NCI-H774 (cell line): ENCODE measurements at regions not wholly inside any gene's neighbourhood (a gene's known extent, or its start where the extent isn't known, plus 50 kb on each side); places are given as distances from the start of the nearest gene placed in this dataset.
A peak's percentile ranks its signal among the peaks of the same experiment; 100 is the strongest.

Source experiments
- DNase-seq: peaks from one replicate; lab custom pipeline; 2025; lab: John Stamatoyannopoulos, UW

GRCh38 chr10:131710142-131710861, 190.5 kb upstream of the PPP2R2D start:
- no peak for DNase-seq

GRCh38 chr10:131722121-131722520, 178.7 kb upstream of the PPP2R2D start:
- no peak for DNase-seq

GRCh38 chr10:131722525-131723264, 178.1 kb upstream of the PPP2R2D start:
- no peak for DNase-seq

GRCh38 chr10:131723297-131724168, 177.3 kb upstream of the PPP2R2D start:
- DNase-seq = no peak

GRCh38 chr10:131724169-131724545, 176.7 kb upstream of the PPP2R2D start:
- no peak for DNase-seq

- no peak for DNase-seq
These were observed 175.8 kb upstream of the PPP2R2D start for GRCh38 chr10:131724891-131725580.

GRCh38 chr10:131725581-131726069, 175.2 kb upstream of the PPP2R2D start:
- no peak for DNase-seq

GRCh38 chr10:131726076-131726880, 174.5 kb upstream of the PPP2R2D start:
- DNase-seq = peak; percentile 6

GRCh38 chr10:131726967-131727366, 173.8 kb upstream of the PPP2R2D start:
- no peak for DNase-seq

- DNase-seq = no peak
These were observed 173.2 kb upstream of the PPP2R2D start for GRCh38 chr10:131727560-131727959.

GRCh38 chr10:131728286-131729228, 172.3 kb upstream of the PPP2R2D start:
- DNase-seq = no peak

- no peak for DNase-seq
These were observed 171.4 kb upstream of the PPP2R2D start for GRCh38 chr10:131729361-131729760.

GRCh38 chr10:131729938-131730660, 170.7 kb upstream of the PPP2R2D start:
- DNase-seq = no peak

- DNase-seq = no peak
These were observed 169.9 kb upstream of the PPP2R2D start for GRCh38 chr10:131730771-131731497.

GRCh38 chr10:131731780-131732630, 168.8 kb upstream of the PPP2R2D start:
- no peak for DNase-seq

GRCh38 chr10:131732631-131733127, 168.1 kb upstream of the PPP2R2D start:
- no peak for DNase-seq

GRCh38 chr10:131733596-131733995, 167.2 kb upstream of the PPP2R2D start:
- no peak for DNase-seq
